ENCODE measurements at regions not wholly inside any gene's neighbourhood (a gene's known extent, or its start where the extent isn't known, plus 50 kb on each side); places are given as distances from the start of the nearest gene placed in this dataset.

- TF ChIP-seq POLR2A (IDR thresholded peaks at IDR 0.05): no peak
- no peak for TF ChIP-seq CTCF (IDR thresholded peaks at IDR 0.05)
These were observed 106.3 kb downstream of the EBNA1BP2 start for GRCh38 chr1:43065616-43066399.
